Esophagus muscularis mucosa (tissue), 4 donors: ENCODE measurements at regions not wholly inside any gene's neighbourhood (a gene's known extent, or its start where the extent isn't known, plus 50 kb on each side); places are given as distances from the start of the nearest gene placed in this dataset.

ENCODE experiments used
- DNase-seq: peaks from one replicate; pipeline ENCODE4 v3.0.0-alpha.2; 2017; ENCODE audit errors: extremely low spot score
- H3K27ac ChIP-seq, 4 donors: fragments of 200-600 bp; sonication (generic); replicated peaks in 1 of 4; 1 replicate in 3 of 4; 2 replicates in 1 of 4; pipeline ENCODE4 v1.5.1; 2016 to 2019; ENCODE audit warnings: mild to moderate bottlenecking in 1 of 4
- H3K27me3 ChIP-seq, 4 donors: fragments of 200-600 bp; sonication (generic); one replicate each; pipeline versions ENCODE4 v1.5.1 to v1.6.0; 2016 to 2019
- H3K36me3 ChIP-seq, 4 donors: fragments of 200-600 bp; sonication (generic); one replicate each; pipeline ENCODE4 v1.5.1; 2016 to 2019
- H3K4me1 ChIP-seq, 4 donors: fragments of 200-600 bp; sonication (generic); one replicate each; pipeline ENCODE4 v1.5.1; 2016 to 2019
- H3K4me3 ChIP-seq, 4 donors: fragments of 200-600 bp; sonication (generic); 1 replicate in 2 of 4; 2 replicates in 2 of 4; pipeline ENCODE4 v1.5.1; 2016 to 2019; ENCODE audit warnings: mild to moderate bottlenecking in 4 of 4, moderate library complexity in 1 of 4
- H3K9me3 ChIP-seq, 4 donors: fragments of 200-600 bp; sonication (generic); 1 replicate in 3 of 4; 2 replicates in 1 of 4; pipeline ENCODE4 v1.5.1; 2016 to 2019
- EP300 ChIP-seq: sonication (generic); formaldehyde crosslinking; IDR thresholded peaks from one replicate; pipeline ENCODE4 v1.6.1; 2017; ENCODE audit warnings: antibody characterized with exemption
- POLR2A ChIP-seq: fragments of 450-650 bp; IDR thresholded peaks from one replicate; pipeline ENCODE4 v1.6.1; 2017; ENCODE audit warnings: antibody characterized with exemption, moderate library complexity, mild to moderate bottlenecking, low read depth
- POLR2AphosphoS5 ChIP-seq, 2 donors: sonication (generic); formaldehyde crosslinking; IDR thresholded peaks; one replicate each; pipeline ENCODE4 v1.6.1; 2017; ENCODE audit warnings: antibody characterized with exemption in 2 of 2
- WGBS: methylation state at CpG from one replicate; pipeline ENCODE4 v1.1.5; 2018; 5-methylcytosine and 5-hydroxymethylcytosine counted together
- intact Hi-C: fragments of 100-400 bp; cut with DNase I; formaldehyde crosslinking; loops from one replicate; pipeline ENCODE4 v1.15.1; 2023
- TF ChIP-seq, protein P1 (sequence below), 3 experiments: fragments of 200-600 bp in 2 of 3; fragments of 450-650 bp in 1 of 3; sonication (generic) in 2 of 3; IDR thresholded peaks; one replicate each; pipeline ENCODE4 v1.5.1; 2017 to 2019; ENCODE audit warnings: antibody characterized with exemption in 3 of 3, mild to moderate bottlenecking in 2 of 3, moderate library complexity in 1 of 3

DNA sequence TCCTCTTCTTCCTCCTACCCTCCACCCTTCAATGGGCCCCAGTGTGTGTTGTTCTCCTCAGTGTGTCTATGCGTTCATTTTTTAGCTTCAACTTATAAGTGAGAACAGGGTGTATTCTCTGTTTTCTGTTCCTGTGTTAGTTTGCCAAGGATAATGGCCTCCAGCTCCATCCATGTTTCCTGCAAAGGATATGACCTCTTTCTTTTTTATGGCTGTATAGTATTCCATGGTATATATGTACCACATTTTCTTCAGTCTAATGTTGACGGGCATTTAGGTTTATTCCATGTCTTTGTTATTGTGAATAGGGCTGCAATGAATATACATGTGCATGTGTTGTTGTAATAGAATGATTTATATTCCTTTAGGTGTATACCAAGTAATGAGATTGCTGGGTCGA is 634.9 kb upstream of the SEMA6A start:
- Histone ChIP-seq H3K4me3 (no peak overlapping the region), H3K27me3 (no peaks in the 10 kb centered on the region), H3K4me1 (no peaks in the 10 kb centered on the region), H3K27ac (no peak overlapping the region), H3K36me3 (no peaks in the 10 kb centered on the region), H3K9me3 (no peaks in the 10 kb centered on the region)
- TF ChIP-seq POLR2AphosphoS5 (IDR thresholded peaks at IDR 0.05) (no peak), EP300 (no peak), POLR2A (no peak)
- TF ChIP-seq, protein P1, sequence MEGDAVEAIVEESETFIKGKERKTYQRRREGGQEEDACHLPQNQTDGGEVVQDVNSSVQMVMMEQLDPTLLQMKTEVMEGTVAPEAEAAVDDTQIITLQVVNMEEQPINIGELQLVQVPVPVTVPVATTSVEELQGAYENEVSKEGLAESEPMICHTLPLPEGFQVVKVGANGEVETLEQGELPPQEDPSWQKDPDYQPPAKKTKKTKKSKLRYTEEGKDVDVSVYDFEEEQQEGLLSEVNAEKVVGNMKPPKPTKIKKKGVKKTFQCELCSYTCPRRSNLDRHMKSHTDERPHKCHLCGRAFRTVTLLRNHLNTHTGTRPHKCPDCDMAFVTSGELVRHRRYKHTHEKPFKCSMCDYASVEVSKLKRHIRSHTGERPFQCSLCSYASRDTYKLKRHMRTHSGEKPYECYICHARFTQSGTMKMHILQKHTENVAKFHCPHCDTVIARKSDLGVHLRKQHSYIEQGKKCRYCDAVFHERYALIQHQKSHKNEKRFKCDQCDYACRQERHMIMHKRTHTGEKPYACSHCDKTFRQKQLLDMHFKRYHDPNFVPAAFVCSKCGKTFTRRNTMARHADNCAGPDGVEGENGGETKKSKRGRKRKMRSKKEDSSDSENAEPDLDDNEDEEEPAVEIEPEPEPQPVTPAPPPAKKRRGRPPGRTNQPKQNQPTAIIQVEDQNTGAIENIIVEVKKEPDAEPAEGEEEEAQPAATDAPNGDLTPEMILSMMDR (IDR thresholded peaks at IDR 0.05): no peak
- 97% methylated on average over 3 of the region's 3 CpGs for WGBS
- DNase-seq: no peak
- intact Hi-C loops: no loop called here

DNA sequence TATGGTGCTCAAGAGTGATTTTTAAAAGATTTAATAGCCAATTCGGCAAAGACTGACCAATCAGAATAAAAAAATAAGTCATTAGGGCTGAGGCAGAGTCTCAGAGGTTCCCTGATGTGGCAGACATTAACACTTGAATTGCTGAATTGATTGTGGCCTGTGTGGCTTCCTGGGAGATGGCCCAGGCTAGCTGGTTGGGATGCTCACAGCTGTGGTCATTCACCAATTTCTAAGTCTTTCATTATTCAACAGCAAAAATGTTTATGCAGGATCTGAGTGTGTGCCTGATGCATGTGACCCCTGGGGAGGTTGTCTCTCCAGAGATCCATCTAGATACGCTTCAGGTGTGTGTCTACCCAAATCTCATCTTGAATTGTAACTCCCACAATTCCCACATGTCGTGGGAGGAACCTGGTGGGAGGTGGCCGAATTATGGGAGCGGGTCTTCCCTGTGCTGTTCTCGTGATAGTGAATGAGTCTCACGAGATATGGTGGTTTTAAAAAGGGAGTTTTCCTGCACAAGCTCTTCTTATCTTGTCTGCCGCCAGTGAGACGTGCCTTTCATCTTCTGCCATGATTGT is 632.6 kb upstream of the SEMA6A start:
- H3K36me3 ChIP-seq: no peaks in the 10 kb centered on the region
- no peaks in the 10 kb centered on the region for H3K4me1 ChIP-seq
- intact Hi-C loops: no loop called here
- WGBS: 92% methylated on average over 9 of the region's 9 CpGs
- no peak for DNase-seq
- no peak overlapping the region for H3K27ac ChIP-seq
- H3K27me3 ChIP-seq: no peaks in the 10 kb centered on the region
- TF ChIP-seq POLR2A (no peak), EP300 (no peak), POLR2AphosphoS5 (IDR thresholded peaks at IDR 0.05) (no peak)
- TF ChIP-seq, protein P1 (IDR thresholded peaks at IDR 0.05): no peak
- H3K9me3 ChIP-seq: no peaks in the 10 kb centered on the region
- no peak overlapping the region for H3K4me3 ChIP-seq

DNA sequence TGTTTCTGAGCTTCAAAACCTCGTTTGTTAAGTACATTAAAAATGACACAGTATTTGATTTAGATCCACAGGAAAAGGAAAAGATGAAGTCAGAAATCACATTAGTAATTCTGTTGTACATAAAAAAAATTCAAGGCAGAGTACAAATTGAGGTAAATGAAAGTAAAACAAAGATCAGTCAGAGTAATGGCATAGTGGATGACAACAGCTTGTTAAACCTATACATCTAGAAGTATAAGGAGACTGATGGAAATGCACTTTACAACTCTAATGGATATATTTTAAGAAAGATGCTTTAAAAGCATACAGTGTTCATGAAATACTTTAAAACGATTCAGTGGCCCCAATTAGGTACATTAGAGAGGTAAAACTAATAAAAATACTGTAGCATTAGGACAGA is 631.3 kb upstream of the SEMA6A start:
- Histone ChIP-seq H3K4me1 (no peaks in the 10 kb centered on the region), H3K9me3 (no peaks in the 10 kb centered on the region), H3K4me3 (no peak overlapping the region), H3K27ac (no peak overlapping the region), H3K27me3 (no peaks in the 10 kb centered on the region), H3K36me3 (no peaks in the 10 kb centered on the region)
- intact Hi-C loops: no loop called here
- 53% methylated on average over 2 of the region's 2 CpGs for WGBS
- DNase-seq: no peak
- TF ChIP-seq POLR2A: no peak
- TF ChIP-seq, protein P1 (IDR thresholded peaks at IDR 0.05): no peak
- TF ChIP-seq POLR2AphosphoS5 (IDR thresholded peaks at IDR 0.05): no peak
- TF ChIP-seq EP300: no peak

DNA sequence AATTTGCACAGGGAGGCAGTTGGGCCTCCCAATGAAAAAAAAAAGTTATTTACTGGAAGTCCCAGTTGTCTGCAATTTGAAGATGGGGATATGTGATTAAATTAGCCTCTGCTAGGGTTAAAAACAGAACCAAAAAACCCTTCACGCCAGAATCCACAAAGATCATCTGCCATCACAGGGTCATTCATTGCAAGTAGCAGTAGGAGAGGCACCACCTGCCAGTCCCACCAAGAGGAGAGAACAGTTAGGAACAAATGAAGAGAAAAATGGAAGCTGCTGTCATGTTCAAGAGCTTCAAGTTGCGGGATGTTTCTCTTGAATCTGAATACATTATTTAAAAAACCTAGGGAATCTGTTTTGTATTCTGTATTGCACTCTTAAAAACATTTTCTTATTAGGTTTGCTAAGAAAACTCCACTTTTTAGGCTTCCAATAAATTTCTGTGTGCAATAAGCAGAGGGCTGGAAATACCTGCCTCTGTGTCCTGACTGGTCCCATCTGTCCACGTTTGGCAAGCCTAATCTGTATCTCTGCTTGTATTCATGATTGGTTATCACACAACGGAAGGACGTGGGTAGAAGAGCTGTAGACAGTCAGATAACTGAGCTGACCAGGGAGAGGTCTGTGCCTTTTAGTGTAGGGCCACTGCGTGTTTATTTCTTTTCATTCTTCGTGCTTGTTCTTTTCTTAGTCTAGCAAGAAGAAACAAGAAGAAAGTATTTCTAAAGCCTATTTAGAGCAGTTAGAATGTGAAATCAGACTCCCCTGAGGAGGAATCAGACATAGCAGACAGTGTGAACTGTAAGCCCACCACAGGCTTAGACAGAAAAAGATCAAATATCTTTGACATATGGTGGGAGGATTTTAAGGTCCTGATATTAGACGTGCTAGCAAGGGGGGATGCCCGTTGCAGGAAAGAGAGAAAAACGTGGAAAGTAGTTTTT is 630.6 kb upstream of the SEMA6A start:
- no peaks in the 10 kb centered on the region for H3K9me3 ChIP-seq
- H3K4me3 ChIP-seq: no peak overlapping the region
- no peak for DNase-seq
- intact Hi-C loops: no loop called here
- no peaks in the 10 kb centered on the region for H3K36me3 ChIP-seq
- H3K27ac ChIP-seq: no peak overlapping the region
- no peaks in the 10 kb centered on the region for H3K27me3 ChIP-seq
- H3K4me1 ChIP-seq: no peaks in the 10 kb centered on the region
- TF ChIP-seq EP300: no peak
- WGBS: 71% methylated on average over 10 of the region's 10 CpGs

DNA sequence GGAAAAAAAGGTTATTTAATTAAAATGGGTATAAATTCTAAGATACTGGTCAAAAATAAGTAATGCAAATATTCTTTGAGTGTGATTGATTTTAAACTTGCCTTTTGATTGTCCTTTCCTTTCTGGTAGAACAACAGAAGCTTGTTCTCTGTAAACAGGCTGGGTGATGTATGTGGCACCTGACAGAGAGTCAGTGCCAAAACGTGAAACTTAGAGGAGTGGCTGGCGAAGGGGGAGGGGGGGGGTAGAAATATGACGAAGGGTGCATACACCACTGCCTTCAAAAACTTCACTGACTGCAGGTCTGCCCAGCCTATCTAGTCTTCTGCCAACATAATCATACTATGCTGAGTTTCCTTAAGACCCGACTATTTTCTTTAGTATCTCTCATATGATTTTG is 629.8 kb upstream of the SEMA6A start:
- TF ChIP-seq EP300: no peak
- no peak for TF ChIP-seq POLR2AphosphoS5 (IDR thresholded peaks at IDR 0.05)
- TF ChIP-seq POLR2A: no peak
- TF ChIP-seq, protein P1 (IDR thresholded peaks at IDR 0.05): no peak
- Histone ChIP-seq H3K4me3 (no peak overlapping the region), H3K36me3 (no peaks in the 10 kb centered on the region), H3K4me1 (no peaks in the 10 kb centered on the region), H3K27ac (no peak overlapping the region), H3K9me3 (no peaks in the 10 kb centered on the region), H3K27me3 (no peaks in the 10 kb centered on the region)
- WGBS: 83% methylated on average over 4 of the region's 4 CpGs
- no peak for DNase-seq
- intact Hi-C loops: no loop called here
